Spleen (tissue), 7 donors: ENCODE measurements at regions not wholly inside any gene's neighbourhood (a gene's known extent, or its start where the extent isn't known, plus 50 kb on each side); places are given as distances from the start of the nearest gene placed in this dataset.

Source experiments
- POLR2AphosphoS5 ChIP-seq, 3 donors: sonication (generic); formaldehyde crosslinking; IDR thresholded peaks; one replicate each; pipeline ENCODE4 v1.5.1; 2017; ENCODE audit warnings: antibody characterized with exemption in 3 of 3
- TF ChIP-seq, protein P1 (sequence below), 11 experiments: fragments of 200-600 bp in 7 of 11; fragments of 450-650 bp in 4 of 11; sonication (generic) in 4 of 11; IDR thresholded peaks in 8 of 11; conservative IDR thresholded peaks in 3 of 11; 1 replicate in 7 of 11; 2 replicates in 4 of 11; pipeline versions ENCODE4 v1.4.0 to v1.8.0; 2016 to 2021; ENCODE audit warnings: antibody characterized with exemption in 11 of 11, inconsistent platforms in 4 of 11, mild to moderate bottlenecking in 1 of 11
- donor health status: DM: no; HTN: no; CAD: no; lungs with moderate emphysema.
- donor health status: DM: no; HTN: no; CAD: no.
- donor health status: DM: no; HTN: no; CAD: no.

- TF ChIP-seq, protein P1, sequence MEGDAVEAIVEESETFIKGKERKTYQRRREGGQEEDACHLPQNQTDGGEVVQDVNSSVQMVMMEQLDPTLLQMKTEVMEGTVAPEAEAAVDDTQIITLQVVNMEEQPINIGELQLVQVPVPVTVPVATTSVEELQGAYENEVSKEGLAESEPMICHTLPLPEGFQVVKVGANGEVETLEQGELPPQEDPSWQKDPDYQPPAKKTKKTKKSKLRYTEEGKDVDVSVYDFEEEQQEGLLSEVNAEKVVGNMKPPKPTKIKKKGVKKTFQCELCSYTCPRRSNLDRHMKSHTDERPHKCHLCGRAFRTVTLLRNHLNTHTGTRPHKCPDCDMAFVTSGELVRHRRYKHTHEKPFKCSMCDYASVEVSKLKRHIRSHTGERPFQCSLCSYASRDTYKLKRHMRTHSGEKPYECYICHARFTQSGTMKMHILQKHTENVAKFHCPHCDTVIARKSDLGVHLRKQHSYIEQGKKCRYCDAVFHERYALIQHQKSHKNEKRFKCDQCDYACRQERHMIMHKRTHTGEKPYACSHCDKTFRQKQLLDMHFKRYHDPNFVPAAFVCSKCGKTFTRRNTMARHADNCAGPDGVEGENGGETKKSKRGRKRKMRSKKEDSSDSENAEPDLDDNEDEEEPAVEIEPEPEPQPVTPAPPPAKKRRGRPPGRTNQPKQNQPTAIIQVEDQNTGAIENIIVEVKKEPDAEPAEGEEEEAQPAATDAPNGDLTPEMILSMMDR (IDR thresholded peaks at IDR 0.05 in 8 of 11, conservative IDR thresholded peaks at IDR 0.05 in 3 of 11), result no peak
- no peak for TF ChIP-seq POLR2AphosphoS5 (IDR thresholded peaks at IDR 0.05)
Observed at GRCh38 chr9:70472268-70473249, 58.1 kb upstream of the KLF9 start.
